ENCODE measurements at regions not wholly inside any gene's neighbourhood (a gene's known extent, or its start where the extent isn't known, plus 50 kb on each side); places are given as distances from the start of the nearest gene placed in this dataset.

- TF ChIP-seq CTCF (IDR thresholded peaks at IDR 0.05; ENCODE audit: insufficient read depth, low read length, severe bottlenecking) = no peak
- Histone ChIP-seq H3K27me3 (ENCODE audit: control insufficient read depth, insufficient read depth, low read length) (no peaks in the 10 kb centered on the region), H3K4me3 (ENCODE audit: low read depth, low read length) (no peak overlapping the region), H3K36me3 (ENCODE audit: control insufficient read depth, insufficient read depth, low read length) (no peaks in the 10 kb centered on the region)
- DNase-seq (ENCODE audit: low read depth) = no peak
- FAIRE-seq = no peak
Measured at GRCh38 chr2:204150721-204151120, 214.2 kb downstream of the ICOS start.

- DNase-seq (ENCODE audit: low read depth) (no peak), FAIRE-seq (no peak)
- Histone ChIP-seq H3K4me3 (ENCODE audit: low read depth, low read length) (no peak overlapping the region), H3K36me3 (ENCODE audit: control insufficient read depth, insufficient read depth, low read length) (no peaks in the 10 kb centered on the region), H3K27me3 (ENCODE audit: control insufficient read depth, insufficient read depth, low read length) (no peaks in the 10 kb centered on the region)
- TF ChIP-seq CTCF (IDR thresholded peaks at IDR 0.05; ENCODE audit: insufficient read depth, low read length, severe bottlenecking) = no peak
Measured at GRCh38 chr2:204152616-204153015, 216.1 kb downstream of the ICOS start.

GRCh38 chr2:204154863-204155262 lies 218.3 kb downstream of the ICOS start:
- H3K27me3 ChIP-seq (ENCODE audit: control insufficient read depth, insufficient read depth, low read length) = no peaks in the 10 kb centered on the region
- no peaks in the 10 kb centered on the region for H3K36me3 ChIP-seq (ENCODE audit: control insufficient read depth, insufficient read depth, low read length)
- H3K4me3 ChIP-seq (ENCODE audit: low read depth, low read length) = no peak overlapping the region
- DNase-seq (ENCODE audit: low read depth) = no peak
- no peak for FAIRE-seq
- TF ChIP-seq CTCF (IDR thresholded peaks at IDR 0.05; ENCODE audit: insufficient read depth, low read length, severe bottlenecking) = no peak

- H3K36me3 ChIP-seq (ENCODE audit: control insufficient read depth, insufficient read depth, low read length) = no peaks in the 10 kb centered on the region
- DNase-seq (ENCODE audit: low read depth) (no peak), FAIRE-seq (no peak)
- TF ChIP-seq CTCF (IDR thresholded peaks at IDR 0.05; ENCODE audit: insufficient read depth, low read length, severe bottlenecking) = no peak
- no peaks in the 10 kb centered on the region for H3K27me3 ChIP-seq (ENCODE audit: control insufficient read depth, insufficient read depth, low read length)
- H3K4me3 ChIP-seq (ENCODE audit: low read depth, low read length) = no peak overlapping the region
Measured at GRCh38 chr2:204156456-204156855, 219.9 kb downstream of the ICOS start.

- H3K4me3 ChIP-seq (ENCODE audit: low read depth, low read length) = no peak overlapping the region
- no peak for TF ChIP-seq CTCF (IDR thresholded peaks at IDR 0.05; ENCODE audit: insufficient read depth, low read length, severe bottlenecking)
- H3K27me3 ChIP-seq (ENCODE audit: control insufficient read depth, insufficient read depth, low read length) = no peaks in the 10 kb centered on the region
- FAIRE-seq (no peak), DNase-seq (ENCODE audit: low read depth) (no peak)
- no peaks in the 10 kb centered on the region for H3K36me3 ChIP-seq (ENCODE audit: control insufficient read depth, insufficient read depth, low read length)
Measured at GRCh38 chr2:204157684-204158083, 221.1 kb downstream of the ICOS start.

GRCh38 chr2:204159526-204159925 lies 223.0 kb downstream of the ICOS start:
- Histone ChIP-seq H3K27me3 (ENCODE audit: control insufficient read depth, insufficient read depth, low read length) (no peaks in the 10 kb centered on the region), H3K4me3 (ENCODE audit: low read depth, low read length) (no peak overlapping the region), H3K36me3 (ENCODE audit: control insufficient read depth, insufficient read depth, low read length) (no peaks in the 10 kb centered on the region)
- no peak for FAIRE-seq
- DNase-seq (ENCODE audit: low read depth) = no peak
- no peak for TF ChIP-seq CTCF (IDR thresholded peaks at IDR 0.05; ENCODE audit: insufficient read depth, low read length, severe bottlenecking)
